K562 (cell line): ENCODE measurements at regions not wholly inside any gene's neighbourhood (a gene's known extent, or its start where the extent isn't known, plus 50 kb on each side); places are given as distances from the start of the nearest gene placed in this dataset.
A peak's percentile ranks its signal among the peaks of the same experiment; 100 is the strongest.

ENCODE experiments used
- BCOR ChIP-seq: fragments of 450-650 bp; IDR thresholded peaks from 2 replicates; pipeline ENCODE4 v1.6.1; 2016
- COPS2 ChIP-seq: fragments of 450-650 bp; conservative IDR thresholded peaks from 2 replicates; pipeline ENCODE4 v1.6.1; 2016; ENCODE audit warnings: mild to moderate bottlenecking, moderate library complexity
- CREBBP ChIP-seq: IDR thresholded peaks from one replicate; pipeline ENCODE4 v1.6.1; 2012; ENCODE audit warnings: low read depth, mild to moderate bottlenecking, control low read depth, inconsistent platforms, low read length
- DMBX1 ChIP-seq: fragments of 250-450 bp; sonication (Bioruptor Pico); IDR thresholded peaks from 2 replicates; pipeline ENCODE4 v1.8.0; 2022; ENCODE audit warnings: inconsistent platforms, mild to moderate bottlenecking, moderate library complexity, borderline replicate concordance
- ELF4 ChIP-seq: fragments of 450-650 bp; formaldehyde crosslinking; IDR thresholded peaks from 2 replicates; pipeline ENCODE4 v1.4.0; 2022; ENCODE audit warnings: missing genetic modification characterization
- ETS2 ChIP-seq: IDR thresholded peaks from 2 replicates; pipeline ENCODE4 v1.6.1; 2016; ENCODE audit warnings: borderline replicate concordance, missing genetic modification characterization, mild to moderate bottlenecking, moderate library complexity, missing compliant biosample characterization; ENCODE audit not compliant: poor library complexity, severe bottlenecking
- HDGF ChIP-seq: fragments of 450-650 bp; IDR thresholded peaks from 2 replicates; pipeline ENCODE4 v1.6.1; 2016
- HNRNPLL ChIP-seq: fragments of 200-400 bp; formaldehyde crosslinking; IDR thresholded peaks from 2 replicates; pipeline ENCODE4 v1.6.1; 2017; ENCODE audit warnings: low read length, low read depth, mild to moderate bottlenecking; ENCODE audit not compliant: poor library complexity, severe bottlenecking
- KDM1A ChIP-seq, 2 experiments: fragments of 450-650 bp; IDR thresholded peaks; 2 replicates each; pipeline ENCODE4 v1.6.1; 2016; ENCODE audit warnings: mild to moderate bottlenecking in 2 of 2
- LARP7 ChIP-seq: fragments of 450-650 bp; IDR thresholded peaks from 2 replicates; pipeline ENCODE4 v1.6.1; 2016
- NCOA6 ChIP-seq: fragments of 450-650 bp; IDR thresholded peaks from 2 replicates; pipeline ENCODE4 v1.6.1; 2017; ENCODE audit warnings: mild to moderate bottlenecking
- SMARCA4 ChIP-seq: fragments of 450-650 bp; IDR thresholded peaks from 2 replicates; pipeline ENCODE4 v1.6.1; 2016
- SRSF3 ChIP-seq: fragments of 200-400 bp; formaldehyde crosslinking; IDR thresholded peaks from 2 replicates; pipeline ENCODE4 v1.6.1; 2016; ENCODE audit warnings: mild to moderate bottlenecking, low read length, moderate library complexity; ENCODE audit not compliant: insufficient read depth
- ZBTB17 ChIP-seq: fragments of 450-650 bp; formaldehyde crosslinking; IDR thresholded peaks from 2 replicates; pipeline ENCODE4 v1.4.0; 2020; ENCODE audit warnings: mild to moderate bottlenecking
- TF ChIP-seq, protein P1 (sequence below), 2 experiments: fragments of 450-650 bp; IDR thresholded peaks; 2 replicates each; pipeline ENCODE4 v1.6.1; 2016
- TF ChIP-seq, protein P2 (sequence below): fragments of 250-450 bp; sonication (Bioruptor Pico); IDR thresholded peaks from 2 replicates; pipeline ENCODE4 v1.8.0; 2022; ENCODE audit warnings: inconsistent platforms, mild to moderate bottlenecking, moderate library complexity, borderline replicate concordance
- TF ChIP-seq, protein P3 (sequence below): fragments of 250-450 bp; sonication (Bioruptor Pico); IDR thresholded peaks from 2 replicates; pipeline ENCODE4 v1.5.0; 2021; ENCODE audit warnings: mild to moderate bottlenecking, moderate library complexity

DNA sequence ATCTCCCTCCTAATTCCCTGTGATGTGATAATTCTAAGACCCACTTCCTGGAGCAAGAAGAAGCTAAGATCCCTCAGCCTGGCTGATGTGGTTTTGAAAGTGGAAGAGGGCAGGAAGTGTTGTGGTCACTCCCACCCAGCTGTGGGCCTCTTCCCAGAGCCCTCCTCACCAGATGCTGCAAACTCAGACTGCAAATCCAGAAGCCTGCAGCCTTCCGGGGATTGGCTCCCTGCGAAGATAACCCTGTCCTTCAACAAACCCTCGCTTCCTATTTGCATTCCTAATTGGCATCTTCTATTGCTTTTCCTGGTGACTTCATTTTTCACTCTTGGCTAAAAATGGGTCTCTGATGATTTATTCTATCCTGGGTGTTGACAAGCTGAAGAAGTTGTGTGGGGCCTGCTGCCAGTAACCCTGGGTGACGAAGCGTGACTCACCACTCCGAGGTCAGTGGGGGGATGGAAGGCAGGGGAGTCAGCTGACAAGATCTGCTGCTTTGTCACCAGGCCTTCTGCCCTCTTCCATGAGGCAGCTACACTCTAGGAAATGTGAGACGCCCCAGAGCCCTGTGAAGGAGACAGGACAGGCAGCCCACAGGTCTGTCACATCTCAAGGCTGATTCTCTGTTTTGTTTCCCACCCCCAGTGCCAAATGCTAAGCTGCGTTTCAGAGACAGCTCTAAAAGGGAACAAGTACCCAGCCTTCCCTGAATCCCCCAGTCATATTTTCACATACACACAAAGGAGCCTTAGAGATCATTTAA lies 99.7 kb upstream of the LIPC start (continued):
- peak; percentile 65; the same call in 1 of the 2 replicates for TF ChIP-seq DMBX1
- TF ChIP-seq BCOR = no peak; the same call in 1 of the 2 replicates
- TF ChIP-seq SMARCA4 = peak; percentile 96
- TF ChIP-seq LARP7 = 0 out of 2 replicates have a peak, but pooled peaks have one; percentile 7
- TF ChIP-seq, protein P1, sequence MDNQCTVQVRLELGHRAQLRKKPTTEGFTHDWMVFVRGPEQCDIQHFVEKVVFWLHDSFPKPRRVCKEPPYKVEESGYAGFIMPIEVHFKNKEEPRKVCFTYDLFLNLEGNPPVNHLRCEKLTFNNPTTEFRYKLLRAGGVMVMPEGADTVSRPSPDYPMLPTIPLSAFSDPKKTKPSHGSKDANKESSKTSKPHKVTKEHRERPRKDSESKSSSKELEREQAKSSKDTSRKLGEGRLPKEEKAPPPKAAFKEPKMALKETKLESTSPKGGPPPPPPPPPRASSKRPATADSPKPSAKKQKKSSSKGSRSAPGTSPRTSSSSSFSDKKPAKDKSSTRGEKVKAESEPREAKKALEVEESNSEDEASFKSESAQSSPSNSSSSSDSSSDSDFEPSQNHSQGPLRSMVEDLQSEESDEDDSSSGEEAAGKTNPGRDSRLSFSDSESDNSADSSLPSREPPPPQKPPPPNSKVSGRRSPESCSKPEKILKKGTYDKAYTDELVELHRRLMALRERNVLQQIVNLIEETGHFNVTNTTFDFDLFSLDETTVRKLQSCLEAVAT (IDR thresholded peaks at IDR 0.05) = peak in 1 of 2 experiments; percentile 93; a peak in 2 of 4 replicates
- peak; percentile 54; the same call in 1 of the 2 replicates for TF ChIP-seq ELF4 (CRISPR knock-in tag)
- TF ChIP-seq, protein P2, sequence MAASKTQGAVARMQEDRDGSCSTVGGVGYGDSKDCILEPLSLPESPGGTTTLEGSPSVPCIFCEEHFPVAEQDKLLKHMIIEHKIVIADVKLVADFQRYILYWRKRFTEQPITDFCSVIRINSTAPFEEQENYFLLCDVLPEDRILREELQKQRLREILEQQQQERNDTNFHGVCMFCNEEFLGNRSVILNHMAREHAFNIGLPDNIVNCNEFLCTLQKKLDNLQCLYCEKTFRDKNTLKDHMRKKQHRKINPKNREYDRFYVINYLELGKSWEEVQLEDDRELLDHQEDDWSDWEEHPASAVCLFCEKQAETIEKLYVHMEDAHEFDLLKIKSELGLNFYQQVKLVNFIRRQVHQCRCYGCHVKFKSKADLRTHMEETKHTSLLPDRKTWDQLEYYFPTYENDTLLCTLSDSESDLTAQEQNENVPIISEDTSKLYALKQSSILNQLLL = no peak
- peak; percentile 75; the same call in 1 of the 2 replicates for TF ChIP-seq ZBTB17 (CRISPR knock-in tag)
- no peak for TF ChIP-seq ETS2 (tag)
- 0 out of 2 replicates have a peak, but pooled peaks have one; percentile 16 for TF ChIP-seq HDGF
- peak; percentile 59 to 72; a peak in 2 of 4 replicates for TF ChIP-seq KDM1A (IDR thresholded peaks at IDR 0.05)
- TF ChIP-seq COPS2 = no peak
- no peak for TF ChIP-seq CREBBP
- no peak for TF ChIP-seq HNRNPLL
- peak; percentile 67; the same call in 1 of the 2 replicates for TF ChIP-seq NCOA6
- TF ChIP-seq, protein P3, sequence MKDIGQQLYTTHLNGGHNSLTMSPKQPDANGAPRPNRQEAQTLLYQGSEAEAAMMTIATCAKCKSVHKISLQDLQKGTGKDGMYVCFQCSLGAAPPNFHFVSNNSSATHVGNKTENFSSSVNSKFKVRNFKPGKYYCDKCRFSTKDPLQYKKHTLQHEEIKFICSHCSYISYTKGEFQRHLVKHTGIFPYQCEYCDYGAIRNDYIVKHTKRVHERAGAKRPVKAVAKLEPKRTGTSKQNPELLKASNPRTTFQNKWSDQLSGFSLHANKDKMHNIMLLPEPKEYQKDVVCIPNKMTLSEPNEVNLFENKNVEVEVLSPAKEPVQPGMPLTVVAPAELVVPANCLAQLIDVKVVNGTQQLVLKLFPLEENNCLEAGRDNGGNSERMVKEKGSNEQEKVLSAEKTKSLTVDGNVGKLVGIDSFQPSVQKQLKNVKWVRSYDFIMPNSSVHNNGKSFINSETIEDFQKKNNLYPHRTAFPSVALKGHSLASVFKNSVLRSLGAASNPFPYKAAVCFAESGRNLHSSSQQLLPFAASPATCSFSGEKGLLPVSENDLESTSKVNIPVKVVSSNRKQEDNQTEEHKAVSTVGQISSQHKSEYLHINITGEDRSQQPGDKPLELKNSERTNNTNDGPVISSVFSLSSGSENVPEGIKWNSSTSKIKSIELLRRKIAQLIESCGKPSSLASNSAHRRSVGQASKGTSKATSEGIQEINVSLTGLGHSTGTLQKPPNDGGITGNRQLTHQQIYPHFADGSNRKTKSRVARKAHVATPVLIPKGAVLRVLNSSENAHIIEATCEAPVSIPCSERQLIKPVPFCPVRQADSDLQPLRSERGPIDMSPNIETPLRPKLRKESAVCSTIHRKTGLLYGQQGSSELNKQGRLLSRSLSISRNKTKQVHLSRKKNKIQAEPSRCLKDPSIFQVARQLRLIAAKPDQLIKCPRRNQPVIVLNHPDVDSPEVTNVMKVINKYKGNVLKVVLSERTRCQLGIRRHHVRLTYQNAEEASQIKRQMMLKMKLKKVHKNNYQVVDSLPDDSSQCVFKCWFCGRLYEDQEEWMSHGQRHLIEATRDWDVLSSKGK = no peak
- no peak for TF ChIP-seq SRSF3
